ENCODE measurements at regions not wholly inside any gene's neighbourhood (a gene's known extent, or its start where the extent isn't known, plus 50 kb on each side); places are given as distances from the start of the nearest gene placed in this dataset.

DNA sequence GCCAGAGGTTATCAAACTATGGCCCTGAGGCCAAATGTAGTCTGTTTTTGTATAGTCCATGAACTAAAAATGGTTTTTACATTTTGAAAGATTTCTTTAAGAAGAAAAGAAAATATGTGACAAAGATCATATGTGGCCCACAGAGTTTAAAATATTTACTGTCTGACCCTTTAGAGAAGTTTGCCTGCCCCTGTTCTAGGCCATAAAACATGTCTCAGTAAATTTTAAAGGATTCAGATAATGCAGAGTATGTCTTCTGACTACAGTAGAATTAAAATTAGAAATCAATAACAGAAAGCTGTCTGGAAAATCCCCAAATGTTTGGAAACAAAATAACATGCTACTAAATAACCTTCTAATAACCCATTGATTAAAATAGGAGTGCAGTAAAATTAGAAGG is 86.3 kb downstream of the KCNRG start:
- no peak for DNase-seq (ENCODE audit: low read depth)

DNA sequence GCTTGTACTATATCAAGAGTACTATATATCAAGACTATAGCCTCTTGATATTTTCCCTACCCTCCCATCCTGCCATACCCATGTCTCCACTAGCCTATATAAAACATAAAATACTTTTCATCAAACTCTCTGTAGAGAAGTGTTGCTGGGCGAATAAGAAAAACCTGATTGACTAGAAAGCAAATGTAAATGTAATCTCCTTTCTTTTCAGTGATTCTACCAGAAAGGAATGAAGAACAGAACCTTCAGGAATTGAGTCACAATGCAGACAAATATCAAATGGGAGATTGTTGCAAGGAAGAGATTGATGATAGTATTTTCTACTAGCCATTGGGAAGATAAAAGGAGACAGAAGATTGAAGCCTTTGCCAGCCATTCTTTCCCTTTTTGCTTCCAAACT is 89.2 kb downstream of the KCNRG start:
- no peak for DNase-seq (ENCODE audit: low read depth)

DNA sequence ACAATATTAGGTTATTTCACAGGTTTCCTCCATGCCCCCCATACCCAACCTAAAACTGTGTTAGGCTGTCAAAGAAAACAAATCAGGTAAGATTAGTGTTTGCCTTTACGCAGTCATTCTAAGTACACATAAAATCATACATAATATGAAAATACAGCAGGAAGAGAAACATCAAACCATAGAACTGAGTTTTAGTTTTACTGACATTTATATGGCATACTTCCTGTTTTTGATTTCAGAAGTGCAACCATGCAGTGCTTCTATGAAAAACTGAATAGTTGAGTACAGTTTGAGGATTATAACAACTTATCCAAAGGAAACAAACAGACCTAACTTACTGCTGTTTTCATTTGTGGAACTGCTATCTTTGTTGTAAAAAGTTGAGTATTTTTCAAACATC is 91.3 kb downstream of the KCNRG start:
- no peak for DNase-seq (ENCODE audit: low read depth)

DNA sequence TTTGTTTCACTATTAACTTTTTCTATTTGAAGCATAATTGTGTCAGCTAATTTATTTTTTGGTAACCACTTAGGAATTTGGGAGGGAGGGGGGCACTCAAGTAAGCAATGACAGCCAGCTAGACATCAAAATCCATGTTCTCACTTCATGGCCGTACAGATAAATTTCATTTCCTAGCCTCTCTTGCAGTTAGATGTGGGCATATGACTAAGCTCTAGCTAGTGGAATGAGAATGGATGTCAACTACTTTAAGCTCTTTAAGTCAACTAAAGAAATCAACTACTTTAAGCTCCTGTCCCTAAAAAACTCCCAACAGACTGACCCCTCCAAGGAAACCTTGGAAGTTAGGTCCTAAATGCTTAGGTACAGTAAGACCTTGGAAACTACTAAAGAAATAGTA is 92.0 kb downstream of the KCNRG start:
- DNase-seq (ENCODE audit: low read depth) = no peak

DNA sequence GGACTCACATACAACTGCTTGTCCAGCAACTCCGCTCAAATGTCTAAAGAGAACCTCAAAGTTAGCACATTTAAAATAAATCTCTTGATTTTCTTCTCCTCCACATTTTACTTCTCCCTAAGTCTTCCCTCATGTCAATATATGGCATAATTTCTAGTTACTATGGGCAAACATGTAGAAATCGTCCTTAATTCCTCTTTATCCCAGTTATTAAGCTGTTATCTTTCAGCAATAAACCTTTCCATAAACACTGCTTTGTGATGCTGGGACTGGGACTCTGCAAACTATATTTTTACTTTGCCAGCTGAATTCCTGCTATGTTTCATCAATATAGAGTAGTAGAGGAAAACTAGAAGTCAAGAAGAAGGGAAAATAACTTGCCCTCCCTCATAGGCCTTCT is 99.7 kb downstream of the KCNRG start:
- DNase-seq (ENCODE audit: low read depth) = no peak

DNA sequence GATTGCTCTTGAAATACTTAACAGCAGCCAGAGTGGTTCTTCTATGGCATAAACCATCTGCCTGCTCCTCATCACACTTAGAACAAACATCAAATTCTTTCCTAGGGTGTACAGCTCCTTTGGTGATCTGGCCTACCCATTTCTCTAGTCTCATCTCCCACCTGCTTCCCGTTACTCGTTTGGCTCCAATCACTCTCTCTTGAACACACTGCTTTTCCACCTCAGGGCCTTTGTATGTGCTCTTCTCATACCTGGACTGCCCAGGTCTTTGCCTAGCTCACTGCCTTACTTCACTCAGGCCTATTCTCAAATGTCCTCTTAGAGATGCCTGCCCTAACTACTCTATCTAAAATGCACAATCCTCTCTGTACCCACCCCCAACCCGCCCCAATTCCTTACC is 100.5 kb downstream of the KCNRG start:
- DNase-seq (ENCODE audit: low read depth) = no peak

DNA sequence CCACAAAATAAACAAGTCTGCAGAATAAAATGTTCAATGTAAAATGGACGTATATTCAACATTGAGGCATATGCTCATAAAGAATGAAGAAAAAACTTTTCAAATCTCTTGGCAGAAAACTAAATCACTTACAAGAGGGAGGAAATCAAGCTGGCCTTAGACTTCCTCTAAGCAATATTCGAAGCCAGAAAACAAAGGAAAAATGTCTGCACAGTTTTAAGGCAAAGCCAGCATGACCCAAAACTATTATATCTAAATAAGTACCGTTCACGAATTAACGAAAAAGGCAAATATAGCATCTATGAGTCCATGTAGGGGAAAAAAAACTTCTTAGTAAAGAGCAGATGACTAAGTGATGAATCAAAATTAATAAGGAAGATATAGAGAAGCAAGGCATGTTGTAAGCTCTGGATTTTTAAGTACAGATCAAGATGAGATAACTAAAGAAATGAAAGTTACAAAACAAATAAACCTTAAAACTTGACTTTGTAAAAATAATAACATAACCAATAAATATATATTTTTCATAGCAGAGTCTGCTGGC is 101.3 kb downstream of the KCNRG start:
- no peak for DNase-seq (ENCODE audit: low read depth)

DNA sequence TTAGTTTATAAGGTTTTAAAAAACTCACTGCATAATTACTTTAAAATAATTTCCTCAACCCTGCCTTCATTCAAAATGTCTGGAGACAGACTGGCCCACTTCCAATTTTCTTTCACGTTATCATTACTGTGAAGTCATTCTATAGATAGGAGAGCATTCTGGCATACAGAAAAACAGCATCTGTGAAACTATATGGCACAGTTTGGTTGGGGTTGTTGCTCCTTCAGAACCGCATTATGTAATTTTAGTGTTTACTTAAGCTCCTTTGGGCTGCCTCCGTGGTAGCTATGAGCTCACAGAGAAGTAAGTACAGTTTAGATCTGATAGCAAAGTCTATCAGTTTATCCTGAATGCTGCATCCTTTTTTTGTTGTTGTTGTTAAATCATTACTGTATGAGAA is 104.3 kb downstream of the KCNRG start:
- no peak for DNase-seq (ENCODE audit: low read depth)

DNA sequence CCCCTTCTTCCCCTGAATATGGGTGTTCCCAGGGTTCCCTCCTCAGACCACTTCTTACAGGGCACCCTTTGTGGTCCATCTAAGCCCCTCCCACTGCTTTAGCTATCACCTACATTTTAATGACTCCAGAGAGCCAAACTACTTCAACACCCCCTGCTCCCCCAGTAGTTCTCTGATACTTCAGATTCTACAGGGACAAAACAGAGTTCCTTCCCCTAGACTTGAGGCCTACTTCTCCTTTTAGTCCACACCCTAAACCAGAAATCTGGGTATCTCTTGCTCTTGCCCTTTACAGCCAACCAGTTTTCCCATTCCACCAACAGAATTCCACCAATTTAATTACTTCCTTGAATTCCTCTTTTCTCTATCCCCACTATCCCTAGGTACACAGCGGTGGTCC is 107.2 kb downstream of the KCNRG start:
- no peak for DNase-seq (ENCODE audit: low read depth)

DNA sequence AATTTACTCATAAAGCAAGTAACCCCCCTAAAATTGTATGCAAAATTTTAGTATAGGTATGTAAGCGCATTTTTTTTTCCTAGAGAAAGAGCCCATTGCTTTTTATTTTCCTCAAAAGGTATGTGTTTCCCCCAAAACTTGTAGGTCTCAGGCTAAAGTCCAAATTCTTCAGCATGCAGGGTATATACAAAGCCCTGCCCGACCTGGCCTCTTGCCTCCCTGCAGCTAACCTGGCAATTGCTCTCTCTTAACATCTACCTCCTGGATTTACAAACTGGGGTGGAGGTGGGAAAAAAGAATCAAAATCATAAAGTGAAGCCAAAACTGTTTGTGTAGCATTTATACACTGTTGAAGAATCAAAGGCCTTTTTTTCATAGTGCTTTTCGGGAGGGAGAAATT is 107.8 kb downstream of the KCNRG start:
- DNase-seq (ENCODE audit: low read depth) = no peak

DNA sequence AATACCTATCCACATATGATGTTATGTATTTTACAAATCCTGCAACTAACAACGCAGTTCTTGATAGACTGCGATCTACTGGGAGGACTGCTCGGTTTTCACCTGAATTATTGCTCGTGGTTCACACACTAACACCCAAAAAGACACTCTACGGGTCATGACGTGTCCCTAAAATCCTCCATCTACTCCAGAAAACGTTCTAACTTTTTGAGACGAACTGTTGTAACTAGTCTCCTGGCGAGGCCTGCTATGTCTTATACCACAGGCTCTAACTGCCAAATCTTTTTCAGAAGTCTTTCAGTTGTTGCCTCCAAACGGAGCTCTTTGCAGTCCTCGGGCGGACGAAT is 108.2 kb downstream of the KCNRG start:
- no peak for DNase-seq (ENCODE audit: low read depth)

DNA sequence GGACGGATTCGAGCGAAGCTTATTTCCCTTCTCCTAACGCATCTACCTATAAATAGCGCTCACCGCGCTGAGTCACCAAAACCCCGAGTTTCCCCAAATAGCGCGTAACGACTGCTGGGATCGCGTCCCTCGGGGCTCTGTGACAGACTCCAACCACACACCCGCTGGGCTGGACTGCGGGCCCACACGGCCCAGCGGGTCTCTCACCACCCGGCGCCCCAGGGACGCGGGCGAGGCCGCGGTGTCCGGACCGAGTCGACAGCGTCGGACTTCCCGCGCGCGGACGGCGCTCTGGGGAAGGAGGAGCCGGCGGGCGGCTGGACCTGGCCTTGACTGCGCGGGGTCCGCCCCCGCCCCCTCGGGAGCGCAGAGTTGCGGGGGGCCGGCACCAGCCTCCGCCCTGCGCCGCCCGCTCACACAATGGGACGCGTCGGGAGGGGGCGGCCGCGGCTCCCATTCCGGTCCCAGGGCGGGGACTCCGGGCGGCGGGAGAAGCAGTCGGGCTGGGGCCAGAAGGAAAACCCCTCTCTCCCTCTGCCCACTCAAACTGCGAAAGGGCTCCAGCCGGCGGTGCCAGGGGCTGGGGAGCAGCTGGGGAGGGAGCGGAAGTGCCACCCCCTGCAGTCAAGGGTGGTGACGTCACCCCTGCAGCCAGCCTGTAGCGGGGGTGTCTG is 108.8 kb downstream of the KCNRG start:
- peak; percentile 96 for DNase-seq (ENCODE audit: low read depth)

DNA sequence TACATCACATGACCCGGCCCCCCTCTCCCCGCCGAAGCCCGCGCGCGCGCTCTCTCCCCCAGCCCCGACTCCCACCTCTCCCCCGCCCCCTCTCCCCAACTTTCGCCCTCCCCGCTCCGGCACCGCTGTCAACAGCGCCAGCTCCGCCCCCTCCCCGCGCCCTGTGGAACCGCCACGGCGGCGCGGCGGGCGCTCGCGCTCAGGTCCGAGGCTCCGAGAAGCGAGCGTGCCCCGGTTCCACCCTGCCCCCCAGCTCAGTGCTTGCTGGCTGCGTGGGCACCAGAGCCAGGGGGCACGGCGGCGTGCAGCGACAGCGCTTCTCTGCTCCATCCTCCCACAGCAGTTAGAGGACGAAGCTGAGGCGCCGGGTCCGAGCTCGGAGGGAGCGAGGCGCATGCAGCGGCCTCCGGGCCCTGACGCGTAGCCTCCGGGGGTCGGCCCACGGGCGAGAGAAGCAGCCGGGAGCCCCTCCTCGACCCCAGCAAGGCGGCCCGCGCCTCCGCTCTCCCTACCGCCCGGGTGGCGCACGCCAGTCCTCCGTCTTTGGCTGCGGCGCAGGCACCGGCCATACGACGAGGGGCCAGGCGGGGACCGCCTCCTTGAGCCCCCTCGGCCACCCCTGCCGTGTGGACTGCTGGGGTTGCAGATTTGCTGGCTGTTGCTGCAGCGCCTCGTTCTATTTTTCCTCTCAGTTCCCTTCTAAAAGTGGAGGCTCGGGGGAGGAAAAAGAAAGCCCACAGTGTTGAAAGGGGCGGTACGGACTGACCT is 109.5 kb downstream of the KCNRG start:
- peak; percentile 51 for DNase-seq (ENCODE audit: low read depth)

DNA sequence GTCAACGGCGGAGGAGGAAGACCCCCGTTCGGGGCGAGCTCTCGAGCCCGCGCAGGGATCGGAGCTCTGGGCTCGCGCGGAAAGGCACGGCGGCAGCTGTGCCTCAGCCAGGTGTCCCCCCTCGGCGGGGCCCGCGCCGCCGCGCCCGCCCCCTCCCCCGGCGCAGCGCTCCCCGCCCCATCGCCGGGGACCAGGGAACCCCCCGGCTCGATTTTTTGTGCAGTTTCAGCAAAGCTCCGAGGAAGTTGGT is 110.0 kb downstream of the KCNRG start:
- no peak for DNase-seq (ENCODE audit: low read depth)

DNA sequence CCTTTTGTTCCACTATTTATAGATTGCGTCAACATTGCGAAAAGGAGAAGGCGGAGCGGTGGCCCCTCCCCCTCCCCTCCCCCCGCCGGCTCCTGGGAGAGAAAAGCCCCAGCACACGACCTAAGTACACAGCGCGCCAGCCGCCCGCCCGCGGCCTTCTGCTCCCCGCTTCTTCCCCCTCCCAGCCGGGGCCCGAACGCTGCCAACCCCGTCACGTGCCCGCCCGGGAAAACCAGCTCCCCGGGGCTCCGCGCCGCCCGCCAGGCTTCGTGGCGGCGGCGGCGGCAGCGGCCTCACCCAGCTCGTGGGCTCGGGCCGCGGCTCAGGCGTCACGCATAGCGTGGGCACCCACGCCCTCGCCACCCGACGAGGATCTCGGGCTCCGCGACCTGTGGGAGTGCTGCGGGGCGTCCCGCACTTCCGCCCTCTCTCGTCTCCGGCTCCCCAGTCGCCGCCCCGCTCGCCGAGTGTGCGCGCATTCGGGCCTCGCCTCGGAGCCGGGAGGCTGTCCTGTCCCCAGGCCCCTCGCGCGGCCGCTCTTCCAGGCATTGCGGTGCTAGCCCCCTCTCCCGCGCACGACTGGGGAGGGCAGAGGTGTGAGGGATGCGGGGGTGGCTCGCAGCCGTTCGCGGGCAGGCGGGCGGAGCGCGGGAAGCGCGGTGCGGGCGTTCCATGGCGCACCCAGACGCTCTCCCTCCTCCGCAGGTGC is 110.5 kb downstream of the KCNRG start:
- DNase-seq (ENCODE audit: low read depth) = peak; percentile 86

DNA sequence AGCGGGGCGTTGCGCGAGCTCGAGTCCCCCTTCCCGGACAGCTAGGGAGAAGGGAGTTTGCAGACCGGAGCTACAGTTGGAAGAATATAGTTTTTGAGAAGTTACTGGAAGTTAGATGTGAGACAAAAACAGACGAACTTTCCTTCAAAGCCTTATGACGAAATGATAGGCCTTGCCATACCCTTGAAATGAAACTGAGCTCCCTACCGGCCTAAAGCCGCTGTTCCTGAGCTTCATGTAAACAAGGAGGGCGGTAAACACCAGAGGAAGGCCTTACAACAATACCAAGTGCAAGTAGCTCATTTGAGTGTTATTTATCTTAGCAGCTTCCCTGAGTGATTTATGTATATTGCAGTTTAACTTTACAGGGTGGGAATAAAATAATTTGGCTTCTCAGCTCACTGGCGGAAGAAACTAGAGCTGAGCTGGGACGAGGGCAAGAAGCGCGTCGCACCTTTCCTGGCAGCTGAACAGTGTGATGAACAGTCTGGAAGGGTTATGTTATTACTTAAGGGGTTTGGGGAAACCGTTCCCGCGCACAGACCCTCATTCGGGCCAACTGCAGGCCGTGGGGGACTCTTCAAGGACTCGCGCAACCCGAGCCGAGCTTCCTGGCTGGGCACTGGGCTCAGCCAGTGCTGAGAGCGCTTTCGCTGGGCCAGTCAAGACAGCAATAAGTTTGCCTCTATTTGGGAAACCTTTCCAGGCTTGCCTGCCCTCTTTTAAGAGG is 111.2 kb downstream of the KCNRG start:
- peak; percentile 38 for DNase-seq (ENCODE audit: low read depth)

DNA sequence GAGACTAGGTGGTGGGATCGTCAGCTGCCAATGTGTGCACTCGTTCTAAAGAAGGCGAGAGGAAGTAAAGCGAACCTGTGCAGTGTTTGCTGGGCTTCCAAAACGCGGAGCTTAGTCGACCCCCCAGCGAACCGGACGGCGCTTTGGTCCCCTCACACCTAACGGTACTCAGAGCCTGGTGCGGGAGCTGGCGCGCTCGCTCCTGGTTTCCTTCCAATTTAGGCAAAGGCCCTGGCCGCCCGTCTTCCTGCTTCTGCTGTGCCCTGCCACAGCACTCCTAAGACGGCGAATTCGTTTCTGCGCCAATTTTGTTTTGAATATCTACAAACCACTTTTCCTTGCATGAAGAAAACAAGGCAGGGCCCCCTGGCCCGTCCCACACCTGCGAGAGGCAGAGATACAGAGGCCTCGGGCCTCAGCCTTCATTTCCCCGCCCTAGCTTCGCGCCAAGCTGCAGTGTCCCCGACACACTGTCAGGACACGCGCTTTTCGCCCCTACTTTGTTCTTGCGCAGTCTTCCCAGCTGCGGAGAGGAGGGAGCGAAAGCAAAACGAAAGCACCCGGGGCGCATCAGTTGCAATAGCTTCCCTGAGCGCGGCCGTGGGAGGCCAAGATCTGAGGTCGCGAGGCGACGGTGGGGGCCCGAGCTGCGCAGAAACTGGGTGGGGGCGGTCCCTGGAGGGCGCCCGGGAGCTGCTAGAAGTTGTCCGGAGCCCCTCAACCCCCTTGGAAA is 111.9 kb downstream of the KCNRG start:
- no peak for DNase-seq (ENCODE audit: low read depth)

DNA sequence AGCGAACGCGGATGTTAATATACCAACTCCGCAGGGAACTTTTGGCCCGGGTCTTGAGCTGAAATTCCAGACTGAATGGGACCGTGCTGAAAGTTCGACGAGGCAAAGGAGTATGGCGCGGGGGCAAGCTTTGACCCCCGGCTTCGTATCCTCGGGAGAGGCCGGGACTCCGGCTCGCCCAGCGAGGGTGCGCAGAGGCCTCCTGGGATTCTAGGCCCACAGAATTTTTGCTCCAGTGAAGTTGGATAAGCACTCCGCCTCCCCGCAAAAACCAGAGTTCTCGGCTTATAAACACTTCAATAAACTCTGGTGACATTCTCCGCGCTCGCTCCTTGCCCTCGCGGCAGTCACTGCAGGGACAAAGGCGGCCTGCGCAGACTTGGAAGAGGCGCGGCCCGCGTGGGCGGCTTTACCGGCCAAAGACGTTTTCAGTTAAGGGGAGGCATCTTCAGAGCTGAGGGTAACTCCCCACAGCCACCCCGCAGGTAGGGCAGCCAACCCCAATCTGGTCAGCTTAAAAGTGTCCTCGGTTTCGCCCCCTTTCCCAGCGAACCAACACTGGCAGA is 112.6 kb downstream of the KCNRG start:
- no peak for DNase-seq (ENCODE audit: low read depth)

DNA sequence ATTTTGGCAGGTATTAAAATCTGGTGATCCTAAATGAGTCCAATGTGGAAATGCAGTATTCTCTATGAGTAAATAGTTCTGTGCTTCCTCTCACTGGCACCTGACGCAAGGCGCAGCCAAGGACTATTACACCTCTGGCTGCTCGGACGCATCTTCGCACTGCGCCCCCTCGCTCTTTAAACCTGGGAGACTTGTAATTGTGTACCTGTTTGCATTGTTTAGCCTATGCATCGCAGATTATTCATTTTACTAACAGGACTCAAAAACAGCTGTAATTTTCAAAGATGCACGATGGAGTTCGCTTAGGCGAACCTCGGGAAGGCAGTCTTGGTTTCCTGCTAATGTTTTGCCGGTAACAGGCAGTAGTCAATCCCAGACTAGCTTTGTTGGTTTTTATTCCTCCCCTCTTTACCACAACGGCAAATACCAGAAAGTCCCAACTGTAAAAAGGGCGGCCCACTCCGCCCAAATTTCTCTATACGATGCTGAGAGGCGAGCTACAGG is 113.2 kb downstream of the KCNRG start:
- no peak for DNase-seq (ENCODE audit: low read depth)

DNA sequence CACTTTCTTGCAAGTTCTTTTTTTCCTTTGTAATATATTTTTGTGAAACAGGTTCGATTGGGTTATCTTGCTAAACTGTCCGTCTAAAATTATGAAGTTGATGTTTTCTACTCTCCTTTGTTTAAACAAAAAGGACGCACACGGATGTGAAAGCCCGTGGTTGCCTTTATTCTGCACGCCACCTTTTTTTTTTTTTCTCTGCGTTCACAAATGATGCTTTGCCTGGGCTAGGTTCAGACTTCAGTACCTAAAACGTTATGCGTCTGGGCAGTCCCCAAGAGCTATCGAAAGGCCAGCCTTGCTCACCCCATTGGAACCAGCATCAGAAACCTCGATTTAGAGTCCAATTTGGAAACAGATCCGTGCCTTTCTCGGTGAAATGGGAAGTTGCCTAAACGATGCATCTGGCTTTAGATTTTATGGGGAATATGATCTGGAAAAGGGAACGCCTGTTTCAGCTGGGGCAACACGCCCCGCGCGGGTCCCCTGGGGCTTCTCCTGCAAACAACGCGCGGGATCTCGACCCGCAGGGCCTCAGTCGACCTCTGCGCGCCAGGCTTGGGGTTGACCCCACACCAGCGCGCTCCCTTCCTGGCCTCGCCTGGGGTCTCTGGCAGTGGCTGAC is 113.9 kb downstream of the KCNRG start:
- DNase-seq (ENCODE audit: low read depth) = no peak

DNA sequence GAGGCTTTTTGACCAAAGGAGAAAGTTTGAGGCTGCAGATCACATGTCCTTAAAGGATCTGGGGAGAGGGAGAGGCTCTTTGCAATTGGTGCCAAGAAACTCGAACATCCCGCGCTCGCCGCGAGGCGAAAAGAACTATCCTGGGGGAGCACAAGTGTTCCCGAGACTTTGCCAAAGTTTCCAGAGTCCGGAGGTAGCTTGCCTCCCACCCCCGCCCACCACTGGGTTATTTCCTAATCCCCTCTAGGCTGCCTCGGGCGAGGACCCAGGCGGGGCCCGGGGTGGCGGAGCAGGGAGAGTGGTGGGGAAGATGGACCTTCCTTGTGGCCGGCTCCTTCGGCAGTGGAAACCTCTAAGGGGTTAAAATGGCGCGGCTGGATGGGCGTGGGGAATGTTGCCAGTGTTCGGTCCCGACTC is 114.5 kb downstream of the KCNRG start:
- no peak for DNase-seq (ENCODE audit: low read depth)

Data from RPMI7951 (cell line).